CD14-positive monocyte (primary cell): ENCODE measurements at regions not wholly inside any gene's neighbourhood (a gene's known extent, or its start where the extent isn't known, plus 50 kb on each side); places are given as distances from the start of the nearest gene placed in this dataset.

Experiments used
- DNase-seq, 3 donors: peaks; one replicate each; pipeline ENCODE4 v3.0.0-alpha.2; 2011 to 2022
- H2AFZ ChIP-seq: 2 replicates; pipeline ENCODE4 v1.6.0; 2012; ENCODE audit warnings: mild to moderate bottlenecking, low read depth, low read length, inconsistent platforms; ENCODE audit not compliant: insufficient read depth, poor library complexity, severe bottlenecking
- H3K27ac ChIP-seq, 2 donors: 1 replicate in 1 of 2; 2 replicates in 1 of 2; pipeline ENCODE4 v1.5.1; 2012 to 2013; ENCODE audit warnings: low read length in 2 of 2, control low read depth in 1 of 2, inconsistent platforms in 1 of 2, low read depth in 1 of 2, mild to moderate bottlenecking in 1 of 2
- H3K27me3 ChIP-seq, 2 donors: one replicate each; pipeline versions ENCODE4 v1.6.0 to v1.6.1; 2011 to 2013; ENCODE audit warnings: low read length in 2 of 2; ENCODE audit not compliant: control insufficient read depth in 2 of 2, insufficient read depth in 2 of 2
- H3K36me3 ChIP-seq, 2 donors: replicated peaks in 1 of 2; 1 replicate in 1 of 2; 2 replicates in 1 of 2; pipeline versions ENCODE4 v1.5.1 to v1.6.1; 2012 to 2013; ENCODE audit warnings: low read length in 2 of 2, control low read depth in 1 of 2, inconsistent platforms in 1 of 2, mild to moderate bottlenecking in 1 of 2; ENCODE audit not compliant: insufficient read depth in 2 of 2, control insufficient read depth in 1 of 2
- H3K4me1 ChIP-seq, 2 donors: 1 replicate in 1 of 2; 2 replicates in 1 of 2; pipeline versions ENCODE4 v1.5.1 to v1.6.1; 2012 to 2013; ENCODE audit warnings: low read length in 2 of 2, control low read depth in 1 of 2, inconsistent platforms in 1 of 2, mild to moderate bottlenecking in 1 of 2, moderate library complexity in 1 of 2; ENCODE audit not compliant: insufficient read depth in 2 of 2, control insufficient read depth in 1 of 2
- H3K4me2 ChIP-seq: replicated peaks from 2 replicates; pipeline ENCODE3; 2012; ENCODE audit warnings: low read length, moderate library complexity, mild to moderate bottlenecking; ENCODE audit not compliant: poor library complexity, severe bottlenecking; ENCODE audit errors: extremely low read depth
- H3K4me3 ChIP-seq, 3 experiments: fragments of 200-600 bp in 1 of 3; sonication (generic) in 1 of 3; replicated peaks in 1 of 3; 1 replicate in 2 of 3; 2 replicates in 1 of 3; pipeline ENCODE4 v1.5.1; 2011 to 2013; ENCODE audit warnings: low read length in 3 of 3, mild to moderate bottlenecking in 3 of 3, control low read depth in 2 of 3, low read depth in 2 of 3, inconsistent platforms in 1 of 3, moderate library complexity in 1 of 3
- H3K79me2 ChIP-seq: 2 replicates; pipeline ENCODE4 v1.6.0; 2012; ENCODE audit warnings: mild to moderate bottlenecking, control low read depth, inconsistent platforms, low read length, moderate library complexity; ENCODE audit not compliant: insufficient read depth
- H3K9ac ChIP-seq: 2 replicates; pipeline ENCODE4 v1.6.0; 2017; ENCODE audit warnings: low read length, mild to moderate bottlenecking; ENCODE audit not compliant: insufficient read depth, poor library complexity, severe bottlenecking
- H3K9me3 ChIP-seq, 2 donors: replicated peaks in 1 of 2; 1 replicate in 1 of 2; 2 replicates in 1 of 2; pipeline versions ENCODE4 v1.5.1 to v1.6.1; 2012 to 2013; ENCODE audit warnings: low read length in 2 of 2, control low read depth in 1 of 2; ENCODE audit not compliant: control insufficient read depth in 1 of 2, insufficient read depth in 1 of 2
- H4K20me1 ChIP-seq: 2 replicates; pipeline ENCODE4 v1.6.0; 2012; ENCODE audit warnings: mild to moderate bottlenecking, low read length, control low read depth, moderate library complexity; ENCODE audit not compliant: insufficient read depth
- H3K27ac Mint-ChIP-seq, 7 donors: one replicate each; pipeline ENCODE4 v1.8.0; 2020; ENCODE audit warnings: mild to moderate bottlenecking in 7 of 7, mixed read lengths in 7 of 7, moderate library complexity in 6 of 7, inconsistent platforms in 2 of 7
- H3K27me3 Mint-ChIP-seq, 3 donors: one replicate each; pipeline ENCODE4 v1.8.0; 2021 to 2022; ENCODE audit warnings: low read depth in 3 of 3, mild to moderate bottlenecking in 3 of 3, mixed read lengths in 3 of 3, moderate library complexity in 3 of 3, inconsistent platforms in 1 of 3
- H3K36me3 Mint-ChIP-seq, 2 donors: one replicate each; pipeline ENCODE4 v1.8.0; 2020; ENCODE audit warnings: mixed read lengths in 2 of 2, inconsistent platforms in 1 of 2, mild to moderate bottlenecking in 1 of 2
- H3K4me1 Mint-ChIP-seq: one replicate; pipeline ENCODE4 v1.8.0; 2020; ENCODE audit warnings: mild to moderate bottlenecking, mixed read lengths
- H3K4me3 Mint-ChIP-seq, 2 donors: one replicate each; pipeline ENCODE4 v1.8.0; 2020; ENCODE audit warnings: mild to moderate bottlenecking in 2 of 2, mixed read lengths in 2 of 2, moderate library complexity in 1 of 2
- H3K9me3 Mint-ChIP-seq, 7 donors: one replicate each; pipeline ENCODE4 v1.8.0; 2020 to 2022; ENCODE audit warnings: mixed read lengths in 7 of 7, mild to moderate bottlenecking in 6 of 7, moderate library complexity in 6 of 7, inconsistent platforms in 2 of 7
- WGBS: methylation state at CpG from one replicate; pipeline ENCODE4 v1.1.5; 2013; ENCODE audit warnings: missing lambda C conversion rate; ENCODE audit not compliant: insufficient coverage; 5-methylcytosine and 5-hydroxymethylcytosine counted together
- intact Hi-C, 2 donors: fragments of 100-400 bp; cut with micrococcal nuclease; formaldehyde crosslinking; loops; one replicate each; pipeline versions ENCODE4 v1.15.0 to v1.15.1; 2023
- TF ChIP-seq, protein P1 (sequence below): fragments of 200-600 bp; IDR thresholded peaks from one replicate; pipeline ENCODE4 v1.8.0; 2022; ENCODE audit warnings: antibody characterized with exemption, mild to moderate bottlenecking

DNA sequence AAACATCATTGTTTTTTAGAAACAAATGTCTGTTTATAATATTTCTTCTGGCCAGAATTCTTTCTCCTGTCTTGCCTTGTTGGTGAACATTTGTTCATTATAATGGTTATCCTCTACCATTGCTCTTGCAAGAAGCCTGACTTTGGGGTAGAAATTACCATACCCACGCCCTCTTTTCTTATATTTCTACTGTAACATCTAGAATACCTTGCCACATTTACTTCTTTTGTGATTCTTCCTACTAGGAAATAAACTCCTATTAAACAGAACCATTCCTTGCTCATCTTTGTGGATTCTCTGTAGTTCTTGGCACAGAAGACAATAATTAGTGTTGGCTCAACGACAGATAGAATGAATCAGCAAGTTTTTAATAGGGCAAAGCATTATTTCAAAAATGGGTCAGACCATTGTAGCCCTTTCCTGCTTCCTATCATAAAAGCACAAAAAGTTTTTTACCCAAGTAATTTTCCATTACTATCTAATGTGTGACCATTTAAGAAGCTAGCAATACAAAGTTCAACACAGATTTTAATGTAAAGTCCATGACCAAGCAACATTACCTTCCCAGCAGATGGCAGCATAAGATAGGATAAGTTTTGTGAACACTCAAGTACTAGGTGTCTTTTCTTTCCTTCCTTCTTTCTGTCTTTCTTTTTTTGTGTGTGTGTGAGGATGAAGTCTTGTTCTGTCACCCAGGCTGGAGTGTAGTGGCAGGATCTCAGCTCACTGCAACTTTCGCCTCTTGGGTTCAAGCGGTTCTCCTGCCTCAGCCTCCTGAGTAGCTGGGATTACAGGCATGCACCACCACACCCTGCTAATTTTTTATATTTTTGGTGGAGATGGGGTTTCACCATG lies 270.4 kb downstream of the HGF start:
- H3K36me3 ChIP-seq: no peaks in the 10 kb centered on the region
- H3K27me3 ChIP-seq: no peaks in the 10 kb centered on the region
- Mint-ChIP-seq H3K4me1 (peaks cover 7% of the 10 kb centered on the region), H3K27me3 (peaks cover 0 to 2% (median 0%) of the 10 kb centered on the region in 3 donors), H3K27ac (peak overlapping the region in 1 of 7 donors; percentile 5), H3K4me3 (no peak overlapping the region), H3K9me3 (no peaks in the 10 kb centered on the region), H3K36me3 (no peaks in the 10 kb centered on the region)
- no peaks in the 10 kb centered on the region for H3K9me3 ChIP-seq
- TF ChIP-seq, protein P1, sequence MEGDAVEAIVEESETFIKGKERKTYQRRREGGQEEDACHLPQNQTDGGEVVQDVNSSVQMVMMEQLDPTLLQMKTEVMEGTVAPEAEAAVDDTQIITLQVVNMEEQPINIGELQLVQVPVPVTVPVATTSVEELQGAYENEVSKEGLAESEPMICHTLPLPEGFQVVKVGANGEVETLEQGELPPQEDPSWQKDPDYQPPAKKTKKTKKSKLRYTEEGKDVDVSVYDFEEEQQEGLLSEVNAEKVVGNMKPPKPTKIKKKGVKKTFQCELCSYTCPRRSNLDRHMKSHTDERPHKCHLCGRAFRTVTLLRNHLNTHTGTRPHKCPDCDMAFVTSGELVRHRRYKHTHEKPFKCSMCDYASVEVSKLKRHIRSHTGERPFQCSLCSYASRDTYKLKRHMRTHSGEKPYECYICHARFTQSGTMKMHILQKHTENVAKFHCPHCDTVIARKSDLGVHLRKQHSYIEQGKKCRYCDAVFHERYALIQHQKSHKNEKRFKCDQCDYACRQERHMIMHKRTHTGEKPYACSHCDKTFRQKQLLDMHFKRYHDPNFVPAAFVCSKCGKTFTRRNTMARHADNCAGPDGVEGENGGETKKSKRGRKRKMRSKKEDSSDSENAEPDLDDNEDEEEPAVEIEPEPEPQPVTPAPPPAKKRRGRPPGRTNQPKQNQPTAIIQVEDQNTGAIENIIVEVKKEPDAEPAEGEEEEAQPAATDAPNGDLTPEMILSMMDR: peak; percentile 69
- no peak overlapping the region for H3K27ac ChIP-seq
- H4K20me1 ChIP-seq: no peaks in the 10 kb centered on the region
- no peak overlapping the region for H3K9ac ChIP-seq
- peak; percentile 37 to 63 (median 55) for DNase-seq
- no CpG with 5 or more reads among the region's 4 CpGs for WGBS
- no peaks in the 10 kb centered on the region for H3K4me1 ChIP-seq
- H3K4me3 ChIP-seq: no peak overlapping the region
- no peak overlapping the region for H2AFZ ChIP-seq
- no peak overlapping the region for H3K4me2 ChIP-seq
- no peaks in the 10 kb centered on the region for H3K79me2 ChIP-seq
- intact Hi-C loops: loop anchor here (5.0 to 10.0 kb wide), 4 partner anchors 458 to 1075 kb away; no protein-coding TSS in a partner anchor

DNA sequence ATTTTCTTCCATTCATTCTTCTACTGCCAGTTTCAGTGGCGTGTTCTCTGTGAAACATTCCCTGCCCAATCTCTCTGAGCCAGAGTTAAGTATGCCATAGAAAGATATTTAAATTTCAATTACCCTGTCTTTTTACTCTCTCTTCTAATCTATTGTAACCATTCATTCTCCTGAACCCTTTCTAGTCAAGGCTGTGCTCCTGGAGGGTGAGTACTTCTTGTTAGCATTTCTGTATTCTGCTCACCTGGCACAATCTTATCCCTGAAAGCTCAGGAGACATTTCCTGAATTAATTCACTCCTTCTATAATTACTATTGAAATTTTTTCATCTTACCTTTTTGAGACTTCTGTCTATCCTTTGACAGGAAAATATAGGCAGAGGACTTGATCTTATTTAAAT lies 271.7 kb downstream of the HGF start:
- no peak for DNase-seq
- H3K4me1 ChIP-seq: no peaks in the 10 kb centered on the region
- no peaks in the 10 kb centered on the region for H3K36me3 Mint-ChIP-seq
- TF ChIP-seq, protein P1: no peak
- H4K20me1 ChIP-seq: no peaks in the 10 kb centered on the region
- intact Hi-C loops: no loop called here
- no peak overlapping the region for H3K27ac Mint-ChIP-seq
- H3K4me1 Mint-ChIP-seq: peaks cover 7% of the 10 kb centered on the region
- no peaks in the 10 kb centered on the region for H3K36me3 ChIP-seq
- H3K9me3 ChIP-seq: no peaks in the 10 kb centered on the region
- no peaks in the 10 kb centered on the region for H3K9me3 Mint-ChIP-seq
- no peak overlapping the region for H3K4me3 ChIP-seq
- no peak overlapping the region for H2AFZ ChIP-seq
- H3K27me3 Mint-ChIP-seq: peaks cover 0 to 2% (median 0%) of the 10 kb centered on the region in 3 donors
- H3K27me3 ChIP-seq: no peaks in the 10 kb centered on the region
- H3K9ac ChIP-seq: no peak overlapping the region
- H3K27ac ChIP-seq: no peak overlapping the region
- no peaks in the 10 kb centered on the region for H3K79me2 ChIP-seq
- no peak overlapping the region for H3K4me3 Mint-ChIP-seq
- WGBS: no CpG with 5 or more reads among the region's 1 CpG
- H3K4me2 ChIP-seq: no peak overlapping the region
